B cell (primary cell): ENCODE measurements at regions not wholly inside any gene's neighbourhood (a gene's known extent, or its start where the extent isn't known, plus 50 kb on each side); places are given as distances from the start of the nearest gene placed in this dataset.

ENCODE experiments used
- ATAC-seq: fragments of 200-7000 bp; cut with Tn5 transposase; one replicate; pipeline ENCODE4 v1.10.0; 2021; ENCODE audit warnings: low read depth, mild to moderate bottlenecking, moderate number of reproducible peaks, moderate library complexity
- CTCF ChIA-PET: fragments of 350-600 bp; sonication (Branson Sonifier 250); formaldehyde crosslinking; loops from one replicate; lab custom pipeline; 2021; ENCODE audit warnings: antibody characterized with exemption, inconsistent platforms; lab: Charles Lee
- POLR2A ChIA-PET: fragments of 350-600 bp; sonication (Branson Sonifier 250); formaldehyde crosslinking; loops from one replicate; lab custom pipeline; 2021; ENCODE audit warnings: antibody characterized with exemption; lab: Charles Lee
- DNase-seq: peaks from one replicate; pipeline ENCODE4 v3.0.0; 2013
- H2AFZ ChIP-seq: 2 replicates; pipeline ENCODE4 v1.6.1; 2012; ENCODE audit warnings: mild to moderate bottlenecking, low read depth, low read length; ENCODE audit not compliant: insufficient read depth, poor library complexity, severe bottlenecking
- H3K27ac ChIP-seq, 2 donors: 1 replicate in 1 of 2; 2 replicates in 1 of 2; pipeline ENCODE4 v1.5.1; 2012 to 2013; ENCODE audit warnings: low read length in 2 of 2, mild to moderate bottlenecking in 2 of 2, moderate library complexity in 1 of 2
- H3K27me3 ChIP-seq, 4 experiments: fragments of 200-600 bp in 1 of 4; sonication (generic) in 1 of 4; replicated peaks in 1 of 4; 1 replicate in 2 of 4; 2 replicates in 2 of 4; pipeline versions ENCODE4 v1.6.1 to v1.7.0; 2013 to 2016; ENCODE audit warnings: low read length in 3 of 4, mild to moderate bottlenecking in 2 of 4, mixed read lengths in 1 of 4, moderate library complexity in 1 of 4; ENCODE audit not compliant: insufficient read depth in 4 of 4, control insufficient read depth in 3 of 4; ENCODE audit errors: control extremely low read depth in 1 of 4
- H3K36me3 ChIP-seq, 2 experiments: replicated peaks in 1 of 2; 1 replicate in 1 of 2; 2 replicates in 1 of 2; pipeline versions ENCODE4 v1.6.1 to v1.7.1; 2013; ENCODE audit warnings: low read length in 1 of 2; ENCODE audit not compliant: insufficient read depth in 2 of 2, control insufficient read depth in 1 of 2; ENCODE audit errors: control extremely low read depth in 1 of 2, extremely low read depth in 1 of 2
- H3K4me1 ChIP-seq, 2 donors: fragments of 200-600 bp in 1 of 2; sonication (generic) in 1 of 2; 1 replicate in 1 of 2; 2 replicates in 1 of 2; pipeline versions ENCODE4 v1.5.1 to v1.6.1; 2013 to 2017; ENCODE audit warnings: low read length in 2 of 2; ENCODE audit not compliant: control insufficient read depth in 2 of 2, insufficient read depth in 2 of 2
- H3K4me2 ChIP-seq: replicated peaks from 2 replicates; pipeline ENCODE3; 2012; ENCODE audit warnings: mild to moderate bottlenecking, low read depth, low read length; ENCODE audit not compliant: poor library complexity, severe bottlenecking
- H3K4me3 ChIP-seq, 5 experiments: fragments of 200-600 bp in 1 of 5; sonication (generic) in 1 of 5; 1 replicate in 3 of 5; 2 replicates in 2 of 5; pipeline versions ENCODE4 v1.5.1 to v1.7.0; 2011 to 2016; ENCODE audit warnings: low read length in 4 of 5, mild to moderate bottlenecking in 4 of 5, low read depth in 2 of 5, control low read depth in 1 of 5, moderate library complexity in 1 of 5; ENCODE audit not compliant: insufficient read depth in 1 of 5; ENCODE audit errors: control extremely low read depth in 1 of 5, extremely low read depth in 1 of 5
- H3K79me2 ChIP-seq: fragments of 200-600 bp; sonication (generic); one replicate; pipeline ENCODE4 v1.6.0; 2016; ENCODE audit warnings: low read length; ENCODE audit not compliant: control insufficient read depth, insufficient read depth
- H3K9ac ChIP-seq: fragments of 200-600 bp; sonication (generic); 2 replicates; pipeline ENCODE4 v1.6.1; 2017; ENCODE audit warnings: mild to moderate bottlenecking, low read length, moderate library complexity
- H3K9me3 ChIP-seq, 3 donors: one replicate each; pipeline versions ENCODE4 v1.6.1 to v1.7.1; 2013; ENCODE audit warnings: low read length in 2 of 3; ENCODE audit not compliant: control insufficient read depth in 2 of 3, insufficient read depth in 1 of 3; ENCODE audit errors: control extremely low read depth in 1 of 3
- H4K20me1 ChIP-seq: 2 replicates; pipeline ENCODE4 v1.6.0; 2012; ENCODE audit warnings: mild to moderate bottlenecking, low read length; ENCODE audit not compliant: insufficient read depth, control insufficient read depth, poor library complexity, severe bottlenecking
- H3K27ac Mint-ChIP-seq: one replicate; pipeline ENCODE4 v1.8.0; 2021; ENCODE audit warnings: mixed read lengths
- H3K27me3 Mint-ChIP-seq: one replicate; pipeline ENCODE4 v1.8.0; 2021; ENCODE audit warnings: mixed read lengths
- H3K4me1 Mint-ChIP-seq: one replicate; pipeline ENCODE4 v1.8.0; 2021; ENCODE audit warnings: mixed read lengths
- H3K4me3 Mint-ChIP-seq: one replicate; pipeline ENCODE4 v1.8.0; 2021; ENCODE audit warnings: mixed read lengths
- H3K9me3 Mint-ChIP-seq: one replicate; pipeline ENCODE4 v1.8.0; 2022; ENCODE audit warnings: mixed read lengths; ENCODE audit not compliant: insufficient read depth
- EZH2 ChIP-seq: IDR thresholded peaks from 2 replicates; pipeline ENCODE4 v1.6.1; 2012; ENCODE audit warnings: borderline replicate concordance, low read depth, mild to moderate bottlenecking, moderate library complexity, low read length; ENCODE audit not compliant: insufficient read depth, poor library complexity, severe bottlenecking
- WGBS: methylation state at CpG from one replicate; pipeline ENCODE4 v1.1.5; 2013; ENCODE audit warnings: missing lambda C conversion rate; ENCODE audit not compliant: insufficient coverage; 5-methylcytosine and 5-hydroxymethylcytosine counted together
- intact Hi-C: fragments of 100-400 bp; cut with micrococcal nuclease; formaldehyde crosslinking; loops from one replicate; pipeline ENCODE4 v1.10.0; 2022
- TF ChIP-seq, protein P1 (sequence below): fragments of 200-600 bp; IDR thresholded peaks from one replicate; pipeline ENCODE4 v1.8.0; 2022; ENCODE audit warnings: antibody characterized with exemption, mild to moderate bottlenecking

DNA sequence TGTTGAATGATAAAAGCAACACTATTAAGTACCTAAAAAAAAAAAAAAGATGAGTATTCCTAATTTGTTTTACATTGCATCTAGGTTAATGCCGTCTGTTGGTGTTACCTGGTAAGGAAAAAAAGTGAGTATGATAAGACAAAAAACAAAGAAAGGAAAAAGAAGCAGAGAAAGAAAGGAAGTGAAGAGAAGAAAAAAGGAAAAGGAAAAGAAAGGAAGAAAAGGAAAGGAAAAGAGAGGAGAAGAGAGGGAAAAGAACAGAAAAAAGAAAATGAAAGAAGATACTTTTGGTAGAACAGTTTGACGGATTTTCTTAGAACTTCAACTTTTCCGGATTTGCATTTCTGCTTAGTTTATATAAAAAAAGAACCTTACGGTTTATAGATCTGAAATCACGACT, 387.9 kb downstream of the METTL4 start:
- CTCF ChIA-PET: interaction anchor here (0.5 kb wide), 1 partner anchor 1351 kb away, joined by 3 read pairs; no protein-coding TSS in a partner anchor
- TF ChIP-seq, protein P1, sequence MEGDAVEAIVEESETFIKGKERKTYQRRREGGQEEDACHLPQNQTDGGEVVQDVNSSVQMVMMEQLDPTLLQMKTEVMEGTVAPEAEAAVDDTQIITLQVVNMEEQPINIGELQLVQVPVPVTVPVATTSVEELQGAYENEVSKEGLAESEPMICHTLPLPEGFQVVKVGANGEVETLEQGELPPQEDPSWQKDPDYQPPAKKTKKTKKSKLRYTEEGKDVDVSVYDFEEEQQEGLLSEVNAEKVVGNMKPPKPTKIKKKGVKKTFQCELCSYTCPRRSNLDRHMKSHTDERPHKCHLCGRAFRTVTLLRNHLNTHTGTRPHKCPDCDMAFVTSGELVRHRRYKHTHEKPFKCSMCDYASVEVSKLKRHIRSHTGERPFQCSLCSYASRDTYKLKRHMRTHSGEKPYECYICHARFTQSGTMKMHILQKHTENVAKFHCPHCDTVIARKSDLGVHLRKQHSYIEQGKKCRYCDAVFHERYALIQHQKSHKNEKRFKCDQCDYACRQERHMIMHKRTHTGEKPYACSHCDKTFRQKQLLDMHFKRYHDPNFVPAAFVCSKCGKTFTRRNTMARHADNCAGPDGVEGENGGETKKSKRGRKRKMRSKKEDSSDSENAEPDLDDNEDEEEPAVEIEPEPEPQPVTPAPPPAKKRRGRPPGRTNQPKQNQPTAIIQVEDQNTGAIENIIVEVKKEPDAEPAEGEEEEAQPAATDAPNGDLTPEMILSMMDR: no peak
- TF ChIP-seq EZH2: no peak
- 100% methylated on average over 3 of the region's 5 CpGs for WGBS
- H3K9me3 Mint-ChIP-seq: peaks cover 4% of the 10 kb centered on the region
- Histone ChIP-seq H3K9ac (no peak overlapping the region), H3K79me2 (no peaks in the 10 kb centered on the region), H2AFZ (no peak overlapping the region), H3K9me3 (peaks cover 0 to 10% (median 4%) of the 10 kb centered on the region in 3 donors), H3K4me1 (no peaks in the 10 kb centered on the region), H3K27ac (no peak overlapping the region), H3K27me3 (no peaks in the 10 kb centered on the region), H3K4me2 (no peak overlapping the region), H3K4me3 (no peak overlapping the region), H4K20me1 (no peaks in the 10 kb centered on the region), H3K36me3 (no peaks in the 10 kb centered on the region)
- POLR2A ChIA-PET: no interaction called here
- no peak overlapping the region for H3K4me3 Mint-ChIP-seq
- H3K27me3 Mint-ChIP-seq: no peaks in the 10 kb centered on the region
- intact Hi-C loops: no loop called here
- H3K27ac Mint-ChIP-seq: no peak overlapping the region
- no peaks in the 10 kb centered on the region for H3K4me1 Mint-ChIP-seq
- DNase-seq (no peak), ATAC-seq (no peak)

- Mint-ChIP-seq H3K27ac (no peak overlapping the region), H3K27me3 (no peaks in the 10 kb centered on the region), H3K9me3 (no peaks in the 10 kb centered on the region), H3K4me3 (no peak overlapping the region), H3K4me1 (no peaks in the 10 kb centered on the region)
- TF ChIP-seq EZH2: no peak
- TF ChIP-seq, protein P1: no peak
- Histone ChIP-seq H3K79me2 (no peaks in the 10 kb centered on the region), H3K4me3 (no peak overlapping the region), H3K27ac (no peak overlapping the region), H3K27me3 (no peaks in the 10 kb centered on the region), H4K20me1 (no peaks in the 10 kb centered on the region), H3K4me2 (no peak overlapping the region), H3K36me3 (no peaks in the 10 kb centered on the region), H3K9me3 (peaks cover 0 to 1% (median 0%) of the 10 kb centered on the region in 3 donors), H2AFZ (no peak overlapping the region), H3K9ac (no peak overlapping the region), H3K4me1 (no peaks in the 10 kb centered on the region)
- WGBS: no CpG with 5 or more reads among the region's 1 CpG
- ATAC-seq (no peak), DNase-seq (no peak)
- POLR2A ChIA-PET: no interaction called here
- intact Hi-C loops: no loop called here
- CTCF ChIA-PET: no interaction called here
Observed at GRCh38 chr18:2186967-2187366, 384.3 kb downstream of the METTL4 start.
